ENCODE measurements at regions not wholly inside any gene's neighbourhood (a gene's known extent, or its start where the extent isn't known, plus 50 kb on each side); places are given as distances from the start of the nearest gene placed in this dataset.

DNA sequence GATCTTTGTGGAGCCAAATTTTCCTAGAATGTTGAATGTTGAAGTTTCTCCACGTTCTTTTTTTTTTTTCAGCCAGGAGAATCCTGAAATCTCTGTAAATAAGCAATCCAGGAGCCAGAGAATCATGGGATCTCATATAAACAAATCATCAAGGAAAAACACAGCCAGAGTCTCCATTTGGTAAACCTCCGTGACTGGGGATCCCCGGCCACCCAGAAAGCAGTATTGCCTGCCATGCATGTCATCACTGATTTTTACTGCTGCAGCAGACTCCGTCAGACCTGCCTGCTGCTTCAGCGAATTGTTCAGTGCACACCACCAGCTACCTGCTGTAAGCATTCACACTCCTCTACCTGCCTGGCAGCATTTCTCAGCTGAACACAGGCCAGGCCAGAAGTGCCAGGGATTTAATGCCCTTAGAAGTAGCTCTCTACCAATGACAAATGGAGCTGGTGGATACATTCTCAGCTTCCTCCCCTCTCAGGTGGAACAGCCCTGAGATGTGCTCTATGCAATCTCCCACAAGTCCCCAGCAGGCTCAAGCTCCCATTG lies 158.6 kb downstream of the CYLD start:
- TF ChIP-seq, protein P1, sequence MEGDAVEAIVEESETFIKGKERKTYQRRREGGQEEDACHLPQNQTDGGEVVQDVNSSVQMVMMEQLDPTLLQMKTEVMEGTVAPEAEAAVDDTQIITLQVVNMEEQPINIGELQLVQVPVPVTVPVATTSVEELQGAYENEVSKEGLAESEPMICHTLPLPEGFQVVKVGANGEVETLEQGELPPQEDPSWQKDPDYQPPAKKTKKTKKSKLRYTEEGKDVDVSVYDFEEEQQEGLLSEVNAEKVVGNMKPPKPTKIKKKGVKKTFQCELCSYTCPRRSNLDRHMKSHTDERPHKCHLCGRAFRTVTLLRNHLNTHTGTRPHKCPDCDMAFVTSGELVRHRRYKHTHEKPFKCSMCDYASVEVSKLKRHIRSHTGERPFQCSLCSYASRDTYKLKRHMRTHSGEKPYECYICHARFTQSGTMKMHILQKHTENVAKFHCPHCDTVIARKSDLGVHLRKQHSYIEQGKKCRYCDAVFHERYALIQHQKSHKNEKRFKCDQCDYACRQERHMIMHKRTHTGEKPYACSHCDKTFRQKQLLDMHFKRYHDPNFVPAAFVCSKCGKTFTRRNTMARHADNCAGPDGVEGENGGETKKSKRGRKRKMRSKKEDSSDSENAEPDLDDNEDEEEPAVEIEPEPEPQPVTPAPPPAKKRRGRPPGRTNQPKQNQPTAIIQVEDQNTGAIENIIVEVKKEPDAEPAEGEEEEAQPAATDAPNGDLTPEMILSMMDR (IDR thresholded peaks at IDR 0.05; ENCODE audit: control extremely low read depth in 1 of 3, insufficient read depth in 1 of 3, low read depth in 1 of 3, low read length in 3 of 3) = no peak
- TF ChIP-seq, protein P2, sequence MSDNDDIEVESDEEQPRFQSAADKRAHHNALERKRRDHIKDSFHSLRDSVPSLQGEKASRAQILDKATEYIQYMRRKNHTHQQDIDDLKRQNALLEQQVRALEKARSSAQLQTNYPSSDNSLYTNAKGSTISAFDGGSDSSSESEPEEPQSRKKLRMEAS (IDR thresholded peaks at IDR 0.05) = no peak
- TF ChIP-seq POLR2AphosphoS5 (IDR thresholded peaks at IDR 0.05; ENCODE audit: low read depth, low read length) (no peak), GTF2F1 (IDR thresholded peaks at IDR 0.05; ENCODE audit: borderline replicate concordance, low read depth, low read length) (no peak), TAF1 (IDR thresholded peaks at IDR 0.05; ENCODE audit: low read depth, low read length) (no peak), JUND (IDR thresholded peaks at IDR 0.05; ENCODE audit: low read length) (no peak), POLR2A (IDR thresholded peaks at IDR 0.05; ENCODE audit: control extremely low read depth in 1 of 2, low read depth in 2 of 2, low read length in 2 of 2) (no peak), SP4 (IDR thresholded peaks at IDR 0.05; ENCODE audit: low read length) (no peak), BRCA1 (IDR thresholded peaks at IDR 0.05; ENCODE audit: low read depth, low read length) (no peak)
- TF ChIP-seq, protein P3, sequence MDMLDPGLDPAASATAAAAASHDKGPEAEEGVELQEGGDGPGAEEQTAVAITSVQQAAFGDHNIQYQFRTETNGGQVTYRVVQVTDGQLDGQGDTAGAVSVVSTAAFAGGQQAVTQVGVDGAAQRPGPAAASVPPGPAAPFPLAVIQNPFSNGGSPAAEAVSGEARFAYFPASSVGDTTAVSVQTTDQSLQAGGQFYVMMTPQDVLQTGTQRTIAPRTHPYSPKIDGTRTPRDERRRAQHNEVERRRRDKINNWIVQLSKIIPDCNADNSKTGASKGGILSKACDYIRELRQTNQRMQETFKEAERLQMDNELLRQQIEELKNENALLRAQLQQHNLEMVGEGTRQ (IDR thresholded peaks at IDR 0.05; ENCODE audit: low read length) = no peak
